ENCODE measurements at regions not wholly inside any gene's neighbourhood (a gene's known extent, or its start where the extent isn't known, plus 50 kb on each side); places are given as distances from the start of the nearest gene placed in this dataset.

DNA sequence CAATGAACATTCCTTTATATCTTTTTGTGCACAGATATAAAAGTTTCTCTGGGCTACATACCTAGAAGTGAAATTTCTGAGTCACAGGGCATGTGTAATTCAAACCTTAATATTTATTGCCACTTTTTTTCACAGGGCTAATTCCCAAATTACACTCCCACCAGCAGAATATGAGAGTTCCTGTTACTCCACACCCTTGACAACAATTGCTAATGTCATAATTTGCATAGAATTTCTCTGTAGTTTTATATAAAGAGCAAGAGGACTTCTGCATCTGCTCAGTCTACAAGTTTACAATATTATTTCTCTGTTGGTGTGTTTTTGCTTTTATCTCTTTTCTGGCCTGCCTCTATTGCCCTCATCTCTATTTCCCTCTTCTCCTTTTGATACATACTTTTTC, 518.5 kb downstream of the ZNF608 start:
- H3K4me1 ChIP-seq, result no peaks in the 10 kb centered on the region
- H3K27me3 ChIP-seq, result no peaks in the 10 kb centered on the region
- TF ChIP-seq POLR2AphosphoS5 (IDR thresholded peaks at IDR 0.05), result no peak
- TF ChIP-seq POLR2A (IDR thresholded peaks at IDR 0.05), result no peak
- no peak for TF ChIP-seq CTCF (IDR thresholded peaks at IDR 0.05)
- TF ChIP-seq EP300 (IDR thresholded peaks at IDR 0.05), result no peak
- no peaks in the 10 kb centered on the region for H3K36me3 ChIP-seq
- DNase-seq, result no peak
- no peak overlapping the region for H3K27ac ChIP-seq
- H3K4me3 ChIP-seq, result no peak overlapping the region
- H3K9me3 ChIP-seq, result no peaks in the 10 kb centered on the region
- ATAC-seq (ENCODE audit: low FRiP score in 2 of 2), result no peak

- Histone ChIP-seq H3K4me3 (no peak overlapping the region), H3K36me3 (no peaks in the 10 kb centered on the region), H3K27me3 (no peaks in the 10 kb centered on the region), H3K27ac (no peak overlapping the region), H3K4me1 (no peaks in the 10 kb centered on the region), H3K9me3 (no peaks in the 10 kb centered on the region)
- ATAC-seq (ENCODE audit: low FRiP score in 2 of 2) (no peak), DNase-seq (no peak)
- TF ChIP-seq POLR2A (IDR thresholded peaks at IDR 0.05) (no peak), POLR2AphosphoS5 (IDR thresholded peaks at IDR 0.05) (no peak), CTCF (IDR thresholded peaks at IDR 0.05) (no peak), EP300 (IDR thresholded peaks at IDR 0.05) (no peak)
- whole genome bisulfite sequencing, 2 donors, result 60 to 72% methylated on average over 2 of the region's 2 CpGs
Measured at GRCh38 chr5:124220418-124220817, 526.0 kb downstream of the ZNF608 start.

DNA sequence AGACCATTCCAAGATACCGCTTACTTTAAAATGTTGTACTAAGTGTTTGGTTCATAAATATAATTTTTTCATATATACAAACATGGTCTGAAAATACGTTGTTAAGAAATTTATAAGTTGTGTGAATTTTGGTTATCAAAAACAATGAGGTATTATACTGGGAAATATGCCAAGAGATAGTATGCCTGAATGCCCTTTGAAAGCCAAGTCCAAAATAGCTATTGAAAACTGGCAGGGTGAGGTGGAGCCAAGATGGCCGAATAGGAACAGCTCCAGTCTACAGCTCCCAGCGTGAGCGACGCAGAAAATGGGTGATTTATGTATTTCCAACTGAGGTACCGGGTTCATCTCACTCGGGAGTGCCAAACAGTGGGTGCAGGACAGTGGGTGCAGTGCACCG, 533.5 kb downstream of the ZNF608 start:
- no peaks in the 10 kb centered on the region for H3K4me1 ChIP-seq
- TF ChIP-seq CTCF (IDR thresholded peaks at IDR 0.05), result no peak
- no peak for TF ChIP-seq EP300 (IDR thresholded peaks at IDR 0.05)
- TF ChIP-seq POLR2A (IDR thresholded peaks at IDR 0.05), result no peak
- no peak for TF ChIP-seq POLR2AphosphoS5 (IDR thresholded peaks at IDR 0.05)
- no peaks in the 10 kb centered on the region for H3K27me3 ChIP-seq
- no peaks in the 10 kb centered on the region for H3K36me3 ChIP-seq
- H3K9me3 ChIP-seq, result no peaks in the 10 kb centered on the region
- no peak for ATAC-seq (ENCODE audit: low FRiP score in 2 of 2)
- no peak overlapping the region for H3K27ac ChIP-seq
- H3K4me3 ChIP-seq, result no peak overlapping the region
- 70 to 81% methylated on average over 8 to 9 of the region's 9 CpGs for WGBS, 2 donors
- no peak for DNase-seq

DNA sequence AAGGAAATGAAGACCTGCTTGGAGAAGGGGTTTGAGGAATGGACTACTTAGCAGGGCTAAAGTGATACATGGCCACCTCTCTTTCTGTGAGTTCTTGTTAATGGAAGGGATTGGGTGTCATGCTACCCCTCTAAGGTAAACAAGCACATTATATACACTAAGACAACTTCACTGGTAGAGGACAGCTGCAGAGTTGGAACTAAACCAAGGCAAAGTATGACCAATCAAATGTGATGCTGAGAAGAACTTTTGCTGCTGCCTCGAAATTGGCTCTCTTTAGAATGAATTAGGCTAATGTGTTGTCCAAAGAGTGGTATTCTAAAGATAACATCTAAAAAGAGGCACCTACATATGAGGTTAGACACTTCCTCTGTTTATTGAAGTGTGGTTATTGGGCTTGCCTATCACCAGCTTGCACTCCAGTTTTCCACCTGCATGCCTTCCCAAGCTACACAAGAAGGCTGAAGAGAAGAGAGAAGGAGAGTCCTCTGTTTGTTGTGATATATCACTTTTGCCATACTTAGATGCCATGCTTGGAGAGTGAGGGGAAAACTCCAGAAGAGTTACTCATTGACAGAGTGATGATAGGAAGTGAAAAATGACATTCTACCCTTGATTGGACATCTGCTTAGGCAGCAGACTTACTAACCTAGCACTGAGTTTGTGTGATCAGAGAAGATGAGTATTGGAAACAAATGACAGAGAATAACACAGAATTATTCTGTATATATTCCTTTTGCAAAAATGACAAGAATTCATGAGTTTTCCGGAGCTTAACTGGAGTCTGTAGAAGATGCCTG, 536.1 kb downstream of the ZNF608 start:
- no peak for DNase-seq
- ATAC-seq (ENCODE audit: low FRiP score in 2 of 2), result no peak
- Histone ChIP-seq H3K27ac (no peak overlapping the region), H3K27me3 (no peaks in the 10 kb centered on the region), H3K4me3 (no peak overlapping the region), H3K9me3 (no peaks in the 10 kb centered on the region), H3K4me1 (no peaks in the 10 kb centered on the region), H3K36me3 (no peaks in the 10 kb centered on the region)
- TF ChIP-seq POLR2A (IDR thresholded peaks at IDR 0.05) (no peak), CTCF (IDR thresholded peaks at IDR 0.05) (no peak), EP300 (IDR thresholded peaks at IDR 0.05) (no peak), POLR2AphosphoS5 (IDR thresholded peaks at IDR 0.05) (no peak)
- 87 to 88% methylated on average over 2 of the region's 2 CpGs for WGBS, 2 donors

GRCh38 chr5:124207118-124207517, 539.3 kb downstream of the ZNF608 start:
- H3K36me3 ChIP-seq, result no peaks in the 10 kb centered on the region
- 85 to 94% methylated on average over 3 of the region's 3 CpGs for WGBS, 2 donors
- no peak overlapping the region for H3K27ac ChIP-seq
- H3K9me3 ChIP-seq, result peaks cover 0 to 19% (median 9%) of the 10 kb centered on the region in 4 donors
- DNase-seq, result no peak
- TF ChIP-seq POLR2AphosphoS5 (IDR thresholded peaks at IDR 0.05), result no peak
- no peak for TF ChIP-seq POLR2A (IDR thresholded peaks at IDR 0.05)
- TF ChIP-seq CTCF (IDR thresholded peaks at IDR 0.05), result no peak
- TF ChIP-seq EP300 (IDR thresholded peaks at IDR 0.05), result no peak
- no peak overlapping the region for H3K4me3 ChIP-seq
- H3K4me1 ChIP-seq, result no peaks in the 10 kb centered on the region
- H3K27me3 ChIP-seq, result no peaks in the 10 kb centered on the region
- no peak for ATAC-seq (ENCODE audit: low FRiP score in 2 of 2)
